K562 (cell line): ENCODE measurements at regions not wholly inside any gene's neighbourhood (a gene's known extent, or its start where the extent isn't known, plus 50 kb on each side); places are given as distances from the start of the nearest gene placed in this dataset.

Experiments
- ARID1B ChIP-seq: fragments of 450-650 bp; IDR thresholded peaks from 2 replicates; pipeline ENCODE4 v1.6.1; 2016; ENCODE audit warnings: antibody characterized with exemption, mild to moderate bottlenecking, inconsistent platforms
- FOS ChIP-seq: IDR thresholded peaks from 3 replicates; pipeline ENCODE4 v1.6.1; 2011; ENCODE audit not compliant: insufficient read length; ENCODE audit errors: extremely low read depth
- ZNF212 ChIP-seq: fragments of 450-650 bp; formaldehyde crosslinking; IDR thresholded peaks from 2 replicates; pipeline ENCODE4 v1.4.0; 2020; ENCODE audit warnings: mild to moderate bottlenecking
- ZNF24 ChIP-seq: fragments of 450-650 bp; IDR thresholded peaks from 2 replicates; pipeline ENCODE4 v1.6.1; 2016
- TF ChIP-seq, protein P1 (sequence below): sonication (generic); formaldehyde crosslinking; IDR thresholded peaks from 2 replicates; pipeline ENCODE4 v1.8.0; 2023; ENCODE audit warnings: missing genetic modification reagents, mild to moderate bottlenecking, borderline replicate concordance
- TF ChIP-seq, protein P2 (sequence below): conservative IDR thresholded peaks from 2 replicates; pipeline ENCODE4 v1.6.1; 2011; ENCODE audit warnings: low read depth, mild to moderate bottlenecking, low read length; ENCODE audit not compliant: control insufficient read depth
- TF ChIP-seq, protein P3 (sequence below): fragments of 250-450 bp; sonication (Bioruptor Pico); IDR thresholded peaks from 2 replicates; pipeline ENCODE4 v1.5.0; 2021
- TF ChIP-seq, protein P4 (sequence below): sonication (generic); formaldehyde crosslinking; IDR thresholded peaks from 2 replicates; pipeline ENCODE4 v1.8.1; 2023; ENCODE audit warnings: mild to moderate bottlenecking, missing genetic modification reagents
- TF ChIP-seq, protein P5 (sequence below): fragments of 150-350 bp; IDR thresholded peaks from 2 replicates; pipeline ENCODE4 v1.6.1; 2014; ENCODE audit warnings: low read depth, mild to moderate bottlenecking, low read length, borderline replicate concordance

DNA sequence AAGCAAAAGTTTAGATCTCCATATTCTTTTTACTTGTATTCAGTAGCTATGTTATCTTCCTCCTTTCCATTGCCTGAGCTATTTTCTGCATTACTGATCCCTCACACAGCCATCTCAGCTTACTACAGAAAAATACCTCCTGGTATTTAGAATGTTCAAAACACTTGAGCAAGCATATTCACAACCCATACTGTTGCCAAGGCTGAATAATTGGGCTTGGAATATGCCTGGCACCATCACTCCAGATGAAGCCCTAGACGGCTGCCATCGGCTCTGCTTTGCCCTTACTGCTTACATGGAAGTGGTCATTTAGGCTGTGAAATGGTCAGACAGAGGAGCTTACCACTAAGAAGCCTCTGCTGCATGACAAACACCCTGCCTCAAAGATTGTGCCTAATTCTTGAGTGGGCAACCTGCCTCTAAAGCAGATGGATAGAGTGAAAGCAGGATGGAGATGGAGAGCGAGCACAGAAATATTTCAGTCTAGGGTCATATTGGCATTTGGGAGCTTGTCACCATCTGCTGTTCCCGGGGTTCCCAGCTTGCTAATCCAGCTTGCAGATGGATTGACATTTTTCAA lies 92.5 kb upstream of the TAS2R1 start (continued):
- TF ChIP-seq, protein P1, sequence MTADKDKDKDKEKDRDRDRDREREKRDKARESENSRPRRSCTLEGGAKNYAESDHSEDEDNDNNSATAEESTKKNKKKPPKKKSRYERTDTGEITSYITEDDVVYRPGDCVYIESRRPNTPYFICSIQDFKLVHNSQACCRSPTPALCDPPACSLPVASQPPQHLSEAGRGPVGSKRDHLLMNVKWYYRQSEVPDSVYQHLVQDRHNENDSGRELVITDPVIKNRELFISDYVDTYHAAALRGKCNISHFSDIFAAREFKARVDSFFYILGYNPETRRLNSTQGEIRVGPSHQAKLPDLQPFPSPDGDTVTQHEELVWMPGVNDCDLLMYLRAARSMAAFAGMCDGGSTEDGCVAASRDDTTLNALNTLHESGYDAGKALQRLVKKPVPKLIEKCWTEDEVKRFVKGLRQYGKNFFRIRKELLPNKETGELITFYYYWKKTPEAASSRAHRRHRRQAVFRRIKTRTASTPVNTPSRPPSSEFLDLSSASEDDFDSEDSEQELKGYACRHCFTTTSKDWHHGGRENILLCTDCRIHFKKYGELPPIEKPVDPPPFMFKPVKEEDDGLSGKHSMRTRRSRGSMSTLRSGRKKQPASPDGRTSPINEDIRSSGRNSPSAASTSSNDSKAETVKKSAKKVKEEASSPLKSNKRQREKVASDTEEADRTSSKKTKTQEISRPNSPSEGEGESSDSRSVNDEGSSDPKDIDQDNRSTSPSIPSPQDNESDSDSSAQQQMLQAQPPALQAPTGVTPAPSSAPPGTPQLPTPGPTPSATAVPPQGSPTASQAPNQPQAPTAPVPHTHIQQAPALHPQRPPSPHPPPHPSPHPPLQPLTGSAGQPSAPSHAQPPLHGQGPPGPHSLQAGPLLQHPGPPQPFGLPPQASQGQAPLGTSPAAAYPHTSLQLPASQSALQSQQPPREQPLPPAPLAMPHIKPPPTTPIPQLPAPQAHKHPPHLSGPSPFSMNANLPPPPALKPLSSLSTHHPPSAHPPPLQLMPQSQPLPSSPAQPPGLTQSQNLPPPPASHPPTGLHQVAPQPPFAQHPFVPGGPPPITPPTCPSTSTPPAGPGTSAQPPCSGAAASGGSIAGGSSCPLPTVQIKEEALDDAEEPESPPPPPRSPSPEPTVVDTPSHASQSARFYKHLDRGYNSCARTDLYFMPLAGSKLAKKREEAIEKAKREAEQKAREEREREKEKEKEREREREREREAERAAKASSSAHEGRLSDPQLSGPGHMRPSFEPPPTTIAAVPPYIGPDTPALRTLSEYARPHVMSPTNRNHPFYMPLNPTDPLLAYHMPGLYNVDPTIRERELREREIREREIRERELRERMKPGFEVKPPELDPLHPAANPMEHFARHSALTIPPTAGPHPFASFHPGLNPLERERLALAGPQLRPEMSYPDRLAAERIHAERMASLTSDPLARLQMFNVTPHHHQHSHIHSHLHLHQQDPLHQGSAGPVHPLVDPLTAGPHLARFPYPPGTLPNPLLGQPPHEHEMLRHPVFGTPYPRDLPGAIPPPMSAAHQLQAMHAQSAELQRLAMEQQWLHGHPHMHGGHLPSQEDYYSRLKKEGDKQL (CRISPR knock-in tag): no peak
- TF ChIP-seq, protein P2, sequence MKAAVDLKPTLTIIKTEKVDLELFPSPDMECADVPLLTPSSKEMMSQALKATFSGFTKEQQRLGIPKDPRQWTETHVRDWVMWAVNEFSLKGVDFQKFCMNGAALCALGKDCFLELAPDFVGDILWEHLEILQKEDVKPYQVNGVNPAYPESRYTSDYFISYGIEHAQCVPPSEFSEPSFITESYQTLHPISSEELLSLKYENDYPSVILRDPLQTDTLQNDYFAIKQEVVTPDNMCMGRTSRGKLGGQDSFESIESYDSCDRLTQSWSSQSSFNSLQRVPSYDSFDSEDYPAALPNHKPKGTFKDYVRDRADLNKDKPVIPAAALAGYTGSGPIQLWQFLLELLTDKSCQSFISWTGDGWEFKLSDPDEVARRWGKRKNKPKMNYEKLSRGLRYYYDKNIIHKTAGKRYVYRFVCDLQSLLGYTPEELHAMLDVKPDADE: no peak
- TF ChIP-seq, protein P3, sequence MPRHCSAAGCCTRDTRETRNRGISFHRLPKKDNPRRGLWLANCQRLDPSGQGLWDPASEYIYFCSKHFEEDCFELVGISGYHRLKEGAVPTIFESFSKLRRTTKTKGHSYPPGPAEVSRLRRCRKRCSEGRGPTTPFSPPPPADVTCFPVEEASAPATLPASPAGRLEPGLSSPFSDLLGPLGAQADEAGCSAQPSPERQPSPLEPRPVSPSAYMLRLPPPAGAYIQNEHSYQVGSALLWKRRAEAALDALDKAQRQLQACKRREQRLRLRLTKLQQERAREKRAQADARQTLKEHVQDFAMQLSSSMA (CRISPR knock-in tag): no peak
- TF ChIP-seq ZNF24: no peak
- TF ChIP-seq FOS: no peak
- TF ChIP-seq, protein P4, sequence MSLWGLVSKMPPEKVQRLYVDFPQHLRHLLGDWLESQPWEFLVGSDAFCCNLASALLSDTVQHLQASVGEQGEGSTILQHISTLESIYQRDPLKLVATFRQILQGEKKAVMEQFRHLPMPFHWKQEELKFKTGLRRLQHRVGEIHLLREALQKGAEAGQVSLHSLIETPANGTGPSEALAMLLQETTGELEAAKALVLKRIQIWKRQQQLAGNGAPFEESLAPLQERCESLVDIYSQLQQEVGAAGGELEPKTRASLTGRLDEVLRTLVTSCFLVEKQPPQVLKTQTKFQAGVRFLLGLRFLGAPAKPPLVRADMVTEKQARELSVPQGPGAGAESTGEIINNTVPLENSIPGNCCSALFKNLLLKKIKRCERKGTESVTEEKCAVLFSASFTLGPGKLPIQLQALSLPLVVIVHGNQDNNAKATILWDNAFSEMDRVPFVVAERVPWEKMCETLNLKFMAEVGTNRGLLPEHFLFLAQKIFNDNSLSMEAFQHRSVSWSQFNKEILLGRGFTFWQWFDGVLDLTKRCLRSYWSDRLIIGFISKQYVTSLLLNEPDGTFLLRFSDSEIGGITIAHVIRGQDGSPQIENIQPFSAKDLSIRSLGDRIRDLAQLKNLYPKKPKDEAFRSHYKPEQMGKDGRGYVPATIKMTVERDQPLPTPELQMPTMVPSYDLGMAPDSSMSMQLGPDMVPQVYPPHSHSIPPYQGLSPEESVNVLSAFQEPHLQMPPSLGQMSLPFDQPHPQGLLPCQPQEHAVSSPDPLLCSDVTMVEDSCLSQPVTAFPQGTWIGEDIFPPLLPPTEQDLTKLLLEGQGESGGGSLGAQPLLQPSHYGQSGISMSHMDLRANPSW (CRISPR knock-in tag): no peak
- no peak for TF ChIP-seq ARID1B
- TF ChIP-seq ZNF212 (CRISPR knock-in tag): no peak
- TF ChIP-seq, protein P5, sequence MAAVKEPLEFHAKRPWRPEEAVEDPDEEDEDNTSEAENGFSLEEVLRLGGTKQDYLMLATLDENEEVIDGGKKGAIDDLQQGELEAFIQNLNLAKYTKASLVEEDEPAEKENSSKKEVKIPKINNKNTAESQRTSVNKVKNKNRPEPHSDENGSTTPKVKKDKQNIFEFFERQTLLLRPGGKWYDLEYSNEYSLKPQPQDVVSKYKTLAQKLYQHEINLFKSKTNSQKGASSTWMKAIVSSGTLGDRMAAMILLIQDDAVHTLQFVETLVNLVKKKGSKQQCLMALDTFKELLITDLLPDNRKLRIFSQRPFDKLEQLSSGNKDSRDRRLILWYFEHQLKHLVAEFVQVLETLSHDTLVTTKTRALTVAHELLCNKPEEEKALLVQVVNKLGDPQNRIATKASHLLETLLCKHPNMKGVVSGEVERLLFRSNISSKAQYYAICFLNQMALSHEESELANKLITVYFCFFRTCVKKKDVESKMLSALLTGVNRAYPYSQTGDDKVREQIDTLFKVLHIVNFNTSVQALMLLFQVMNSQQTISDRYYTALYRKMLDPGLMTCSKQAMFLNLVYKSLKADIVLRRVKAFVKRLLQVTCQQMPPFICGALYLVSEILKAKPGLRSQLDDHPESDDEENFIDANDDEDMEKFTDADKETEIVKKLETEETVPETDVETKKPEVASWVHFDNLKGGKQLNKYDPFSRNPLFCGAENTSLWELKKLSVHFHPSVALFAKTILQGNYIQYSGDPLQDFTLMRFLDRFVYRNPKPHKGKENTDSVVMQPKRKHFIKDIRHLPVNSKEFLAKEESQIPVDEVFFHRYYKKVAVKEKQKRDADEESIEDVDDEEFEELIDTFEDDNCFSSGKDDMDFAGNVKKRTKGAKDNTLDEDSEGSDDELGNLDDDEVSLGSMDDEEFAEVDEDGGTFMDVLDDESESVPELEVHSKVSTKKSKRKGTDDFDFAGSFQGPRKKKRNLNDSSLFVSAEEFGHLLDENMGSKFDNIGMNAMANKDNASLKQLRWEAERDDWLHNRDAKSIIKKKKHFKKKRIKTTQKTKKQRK: no peak
